Mesendoderm (in vitro differentiated cells): ENCODE measurements at regions not wholly inside any gene's neighbourhood (a gene's known extent, or its start where the extent isn't known, plus 50 kb on each side); places are given as distances from the start of the nearest gene placed in this dataset.

Experiments used
- DNase-seq: peaks from one replicate; pipeline ENCODE4 v3.0.0; 2013
- H2AK5ac ChIP-seq: 2 replicates; pipeline ENCODE4 v1.6.1; 2013; ENCODE audit warnings: low read length, inconsistent platforms
- H2BK120ac ChIP-seq: 2 replicates; pipeline ENCODE4 v1.6.1; 2013; ENCODE audit warnings: low read depth, mild to moderate bottlenecking, low read length, moderate library complexity, mixed read lengths
- H2BK15ac ChIP-seq: replicated peaks from 2 replicates; pipeline ENCODE4 v1.6.1; 2013; ENCODE audit warnings: low read depth, mild to moderate bottlenecking, moderate library complexity
- H2BK5ac ChIP-seq: 2 replicates; pipeline ENCODE4 v1.6.1; 2013; ENCODE audit warnings: low read length, inconsistent platforms
- H3K18ac ChIP-seq: 2 replicates; pipeline ENCODE4 v1.6.1; 2013; ENCODE audit warnings: mild to moderate bottlenecking, low read length, mixed read lengths
- H3K23ac ChIP-seq: one replicate; pipeline ENCODE4 v1.6.1; 2013; ENCODE audit warnings: low read length
- H3K27ac ChIP-seq: 2 replicates; pipeline ENCODE4 v1.5.1; 2013; ENCODE audit warnings: low read depth, mild to moderate bottlenecking, inconsistent platforms, low read length, moderate library complexity
- H3K27me3 ChIP-seq: 2 replicates; pipeline ENCODE4 v1.6.1; 2013; ENCODE audit warnings: low read length, control low read depth, mild to moderate bottlenecking, inconsistent platforms; ENCODE audit not compliant: insufficient read depth, poor library complexity
- H3K36me3 ChIP-seq: 2 replicates; pipeline ENCODE4 v1.6.1; 2013; ENCODE audit warnings: low read length, inconsistent platforms; ENCODE audit not compliant: control insufficient read depth, insufficient read depth
- H3K4ac ChIP-seq: one replicate; pipeline ENCODE4 v1.6.1; 2013; ENCODE audit warnings: low read depth, mild to moderate bottlenecking, low read length, moderate library complexity
- H3K4me1 ChIP-seq: 2 replicates; pipeline ENCODE4 v1.6.1; 2013; ENCODE audit warnings: low read depth, low read length, inconsistent platforms; ENCODE audit not compliant: control insufficient read depth
- H3K4me2 ChIP-seq: 2 replicates; pipeline ENCODE4 v1.6.1; 2013; ENCODE audit warnings: low read length
- H3K4me3 ChIP-seq: 2 replicates; pipeline ENCODE4 v1.5.1; 2013; ENCODE audit warnings: mild to moderate bottlenecking, low read length
- H3K56ac ChIP-seq: one replicate; pipeline ENCODE4 v1.6.1; 2013; ENCODE audit warnings: low read length
- H3K79me1 ChIP-seq: 2 replicates; pipeline ENCODE4 v1.6.1; 2013; ENCODE audit warnings: low read length, inconsistent platforms
- H3K79me2 ChIP-seq: 2 replicates; pipeline ENCODE4 v1.6.1; 2013; ENCODE audit warnings: mild to moderate bottlenecking, low read length; ENCODE audit not compliant: control insufficient read depth, insufficient read depth
- H3K9ac ChIP-seq: 2 replicates; pipeline ENCODE4 v1.6.1; 2013; ENCODE audit warnings: low read length, inconsistent platforms
- H4K5ac ChIP-seq: one replicate; pipeline ENCODE4 v1.6.1; 2013; ENCODE audit warnings: low read length
- H4K8ac ChIP-seq: one replicate; pipeline ENCODE4 v1.6.1; 2013; ENCODE audit warnings: low read depth, mild to moderate bottlenecking, control low read depth, low read length, moderate library complexity
- WGBS: extraction: QIAGEN DNeasy Blood & Tissue Kit; methylation state at CpG from one replicate; pipeline ENCODE4 v1.1.7; 2013; ENCODE audit warnings: low lambda C conversion rate, missing lambda C conversion rate; ENCODE audit not compliant: insufficient coverage; ENCODE audit errors: extremely low coverage; 5-methylcytosine and 5-hydroxymethylcytosine counted together

DNA sequence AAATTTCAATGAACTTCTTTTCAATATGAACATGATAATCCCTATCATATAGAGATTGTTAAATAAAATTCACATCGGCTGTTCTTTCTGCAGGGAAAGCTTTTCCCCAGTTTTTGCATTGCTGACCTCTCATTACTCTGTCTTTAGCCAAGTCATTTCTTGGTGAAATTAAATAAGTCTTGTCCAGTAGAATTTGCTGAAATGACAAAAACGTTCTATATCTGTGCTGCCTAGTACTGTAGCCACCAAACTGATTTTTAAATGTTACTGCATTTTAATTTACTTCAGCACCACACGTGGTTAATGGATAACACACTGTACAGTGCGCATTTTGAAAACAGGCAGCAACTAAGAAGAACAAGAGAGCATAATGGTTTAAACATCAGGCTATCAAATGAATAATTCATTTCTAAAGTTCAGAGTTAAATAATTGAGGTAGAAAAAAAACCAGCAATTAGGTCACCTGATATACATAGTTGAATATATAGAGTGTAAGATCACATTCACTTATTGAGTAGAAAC lies 178.9 kb downstream of the LIG4 start:
- Histone ChIP-seq H3K4me2 (no peak overlapping the region), H2BK15ac (no peak overlapping the region), H3K56ac (no peak overlapping the region), H2BK5ac (no peak overlapping the region), H3K4me3 (no peak overlapping the region), H3K79me1 (no peaks in the 10 kb centered on the region), H2BK120ac (no peak overlapping the region), H3K4me1 (no peaks in the 10 kb centered on the region), H4K5ac (no peak overlapping the region), H3K4ac (no peak overlapping the region), H3K27ac (no peak overlapping the region), H3K23ac (no peak overlapping the region), H4K8ac (no peak overlapping the region), H3K36me3 (no peaks in the 10 kb centered on the region), H3K79me2 (no peaks in the 10 kb centered on the region), H3K27me3 (no peaks in the 10 kb centered on the region), H2AK5ac (no peak overlapping the region), H3K18ac (no peak overlapping the region), H3K9ac (no peak overlapping the region)
- no CpG with 5 or more reads among the region's 4 CpGs for WGBS
- DNase-seq, result no peak

DNA sequence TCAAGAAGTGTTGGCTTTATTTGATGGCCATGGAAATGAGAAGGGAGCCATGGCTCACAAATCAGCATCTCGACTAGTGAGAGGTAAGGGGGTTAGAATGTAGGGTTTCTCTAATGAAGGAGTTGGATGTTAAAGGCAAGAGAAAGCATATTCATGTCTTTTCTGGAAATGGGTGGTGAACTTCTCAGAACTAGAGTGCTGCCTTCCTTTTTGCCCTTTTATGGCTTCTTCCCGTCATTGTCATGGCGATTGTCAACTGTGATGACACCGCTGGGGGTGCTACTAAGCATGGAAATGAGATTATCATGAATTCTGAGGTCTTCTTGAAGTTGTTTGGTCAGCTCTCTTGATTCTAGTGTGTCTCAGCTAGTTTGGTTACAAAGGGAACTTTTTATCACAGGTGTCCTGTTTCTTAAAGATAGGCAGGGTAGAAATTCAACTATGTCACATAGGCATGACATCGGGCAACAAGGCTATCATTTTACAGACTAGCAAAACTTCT lies 180.4 kb downstream of the LIG4 start:
- H3K36me3 ChIP-seq, result no peaks in the 10 kb centered on the region
- H3K79me1 ChIP-seq, result no peaks in the 10 kb centered on the region
- no peak overlapping the region for H3K27ac ChIP-seq

DNA sequence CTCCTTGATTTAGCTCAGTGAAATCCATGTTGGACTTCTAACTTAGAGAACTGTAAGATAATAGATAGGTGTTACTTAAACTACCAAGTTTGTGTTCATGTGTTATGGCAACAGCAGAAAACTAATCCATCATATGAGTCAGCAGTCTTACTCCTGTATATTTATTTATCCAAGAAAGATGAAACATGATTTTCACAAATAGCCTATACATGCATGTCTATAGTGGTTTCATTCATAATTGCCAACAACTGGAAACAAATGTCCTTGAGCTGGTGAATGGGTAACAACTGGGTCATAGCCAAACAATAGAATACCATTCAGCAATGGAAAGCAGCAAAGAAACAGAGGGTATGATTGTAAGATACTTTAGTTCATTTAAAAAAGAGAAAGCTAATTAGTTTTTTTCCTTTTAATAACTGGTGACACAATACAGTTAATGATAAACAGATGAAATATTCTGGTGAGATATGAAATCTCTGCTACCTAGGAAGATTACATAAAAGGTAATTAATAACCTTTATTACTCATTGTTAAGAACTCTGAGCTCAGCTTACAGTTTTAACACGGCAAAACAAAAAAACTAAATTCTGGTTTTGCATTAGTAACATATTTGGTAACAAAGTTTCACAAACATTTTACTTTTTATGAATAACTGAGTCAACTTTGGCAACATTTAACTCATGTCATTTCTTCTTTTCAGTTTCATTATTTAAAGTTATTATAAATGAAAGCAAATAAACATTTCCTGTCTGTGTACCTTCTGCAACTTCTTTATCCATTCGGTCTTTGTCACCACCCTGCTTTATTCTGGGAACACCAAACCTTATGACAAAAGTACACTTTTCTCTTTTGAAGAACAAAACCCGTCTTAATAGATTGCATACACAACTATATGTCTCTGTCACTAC lies 181.3 kb downstream of the LIG4 start:
- no peak overlapping the region for H3K4me3 ChIP-seq
- H2BK15ac ChIP-seq, result no peak overlapping the region
- no peak overlapping the region for H3K9ac ChIP-seq
- H4K8ac ChIP-seq, result no peak overlapping the region
- H4K5ac ChIP-seq, result no peak overlapping the region
- H2AK5ac ChIP-seq, result no peak overlapping the region
- H3K56ac ChIP-seq, result no peak overlapping the region
- H3K4me2 ChIP-seq, result no peak overlapping the region
- DNase-seq, result no peak
- H3K23ac ChIP-seq, result no peak overlapping the region
- no peaks in the 10 kb centered on the region for H3K36me3 ChIP-seq
- no peak overlapping the region for H3K27ac ChIP-seq
- H2BK5ac ChIP-seq, result no peak overlapping the region
- H3K18ac ChIP-seq, result no peak overlapping the region
- no peaks in the 10 kb centered on the region for H3K4me1 ChIP-seq
- no peak overlapping the region for H2BK120ac ChIP-seq
- no peaks in the 10 kb centered on the region for H3K79me1 ChIP-seq
- no CpG with 5 or more reads among the region's 3 CpGs for WGBS
- no peaks in the 10 kb centered on the region for H3K79me2 ChIP-seq
- H3K27me3 ChIP-seq, result no peaks in the 10 kb centered on the region
- H3K4ac ChIP-seq, result no peak overlapping the region

More for the DNA sequence above, 180.4 kb downstream of the LIG4 start:
- no CpG with 5 or more reads among the region's 5 CpGs for WGBS
- Histone ChIP-seq H3K23ac (no peak overlapping the region), H2BK120ac (no peak overlapping the region), H3K9ac (no peak overlapping the region), H2BK5ac (no peak overlapping the region), H3K27me3 (no peaks in the 10 kb centered on the region), H2AK5ac (no peak overlapping the region), H3K56ac (no peak overlapping the region), H3K18ac (no peak overlapping the region), H3K4me1 (no peaks in the 10 kb centered on the region), H4K8ac (no peak overlapping the region), H4K5ac (no peak overlapping the region), H3K4me3 (no peak overlapping the region), H3K4ac (no peak overlapping the region), H3K4me2 (no peak overlapping the region), H3K79me2 (no peaks in the 10 kb centered on the region), H2BK15ac (no peak overlapping the region)
- peak; percentile 57 for DNase-seq

DNA sequence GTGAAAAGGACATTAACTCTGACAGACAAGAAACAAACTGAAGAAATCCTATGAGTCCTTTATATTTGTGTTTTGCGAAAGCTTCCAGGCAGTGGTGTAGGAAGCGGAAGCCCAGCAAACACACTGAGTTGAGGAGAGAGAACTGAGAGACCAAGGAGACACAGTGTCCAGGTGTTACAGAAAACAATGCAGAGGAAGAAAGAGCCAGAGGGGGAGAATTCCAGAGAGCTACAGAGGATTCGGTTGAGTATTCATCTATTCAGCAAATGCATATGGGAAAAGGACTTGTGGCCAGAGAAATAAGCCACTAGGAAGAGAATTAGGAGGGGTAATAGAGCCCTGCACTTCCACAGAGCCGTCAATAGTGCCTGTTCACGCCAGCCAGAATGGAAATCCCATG lies 183.5 kb downstream of the LIG4 start:
- no peak overlapping the region for H3K4me2 ChIP-seq
- H3K56ac ChIP-seq, result no peak overlapping the region
- H2BK120ac ChIP-seq, result no peak overlapping the region
- no peaks in the 10 kb centered on the region for H3K27me3 ChIP-seq
- no peak overlapping the region for H2BK15ac ChIP-seq
- no peak overlapping the region for H2BK5ac ChIP-seq
- no peak overlapping the region for H3K4ac ChIP-seq
- no peak overlapping the region for H3K18ac ChIP-seq
- no peaks in the 10 kb centered on the region for H3K79me1 ChIP-seq
- H2AK5ac ChIP-seq, result no peak overlapping the region
- no CpG with 5 or more reads among the region's 5 CpGs for WGBS
- H3K27ac ChIP-seq, result no peak overlapping the region
- H3K9ac ChIP-seq, result no peak overlapping the region
- no peaks in the 10 kb centered on the region for H3K36me3 ChIP-seq
- no peak overlapping the region for H4K8ac ChIP-seq
- no peak overlapping the region for H3K23ac ChIP-seq
- H3K4me1 ChIP-seq, result no peaks in the 10 kb centered on the region
- H4K5ac ChIP-seq, result no peak overlapping the region
- DNase-seq, result peak; percentile 24
- H3K79me2 ChIP-seq, result no peaks in the 10 kb centered on the region
- H3K4me3 ChIP-seq, result no peak overlapping the region

DNA sequence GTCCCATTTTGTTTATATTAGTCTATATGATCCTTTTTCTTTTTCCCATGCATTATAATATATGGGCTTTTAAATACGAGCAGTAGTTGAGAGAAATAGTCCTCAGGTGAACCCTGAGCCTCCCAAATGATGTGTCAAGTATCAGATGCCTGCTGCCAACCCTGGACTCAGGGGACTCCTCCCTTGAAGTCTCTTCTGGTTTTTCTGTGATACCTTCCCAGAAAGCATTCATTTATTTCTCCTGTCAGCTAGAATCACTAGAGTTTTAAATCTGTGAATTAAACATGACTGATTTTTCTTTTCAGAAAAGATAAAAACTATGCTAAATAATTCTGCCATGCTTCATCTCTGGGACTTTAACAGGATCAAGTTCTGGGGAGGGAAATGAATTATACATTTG lies 184.6 kb downstream of the LIG4 start:
- DNase-seq, result no peak
- WGBS, result no CpG with 5 or more reads among the region's 1 CpG
- H3K79me1 ChIP-seq, result no peaks in the 10 kb centered on the region
- H2BK5ac ChIP-seq, result no peak overlapping the region
- H3K79me2 ChIP-seq, result no peaks in the 10 kb centered on the region
- no peak overlapping the region for H3K9ac ChIP-seq
- H3K18ac ChIP-seq, result no peak overlapping the region
- H3K56ac ChIP-seq, result no peak overlapping the region
- no peak overlapping the region for H3K23ac ChIP-seq
- no peak overlapping the region for H3K4ac ChIP-seq
- H2BK120ac ChIP-seq, result no peak overlapping the region
- no peak overlapping the region for H3K4me3 ChIP-seq
- no peak overlapping the region for H4K8ac ChIP-seq
- no peak overlapping the region for H4K5ac ChIP-seq
- H3K27ac ChIP-seq, result no peak overlapping the region
- H3K27me3 ChIP-seq, result no peaks in the 10 kb centered on the region
- no peak overlapping the region for H3K4me2 ChIP-seq
- H3K4me1 ChIP-seq, result no peaks in the 10 kb centered on the region
- H2AK5ac ChIP-seq, result no peak overlapping the region
- H2BK15ac ChIP-seq, result no peak overlapping the region
- no peaks in the 10 kb centered on the region for H3K36me3 ChIP-seq
